ENCODE measurements at regions not wholly inside any gene's neighbourhood (a gene's known extent, or its start where the extent isn't known, plus 50 kb on each side); places are given as distances from the start of the nearest gene placed in this dataset.

- Histone ChIP-seq H3K27me3 (no peaks in the 10 kb centered on the region), H3K4me3 (ENCODE audit: low read depth, low read length) (no peak overlapping the region), H3K4me1 (no peaks in the 10 kb centered on the region), H3K36me3 (no peaks in the 10 kb centered on the region), H3K9me3 (no peaks in the 10 kb centered on the region)
- no peak for TF ChIP-seq CTCF (IDR thresholded peaks at IDR 0.05; ENCODE audit: low read depth, low read length)
- DNase-seq: no peak
Measured at GRCh38 chr9:99712214-99712613, 109.5 kb upstream of the NR4A3 start.

- TF ChIP-seq CTCF (IDR thresholded peaks at IDR 0.05; ENCODE audit: low read depth, low read length): no peak
- Histone ChIP-seq H3K36me3 (no peaks in the 10 kb centered on the region), H3K9me3 (no peaks in the 10 kb centered on the region), H3K27me3 (no peaks in the 10 kb centered on the region), H3K4me3 (ENCODE audit: low read depth, low read length) (no peak overlapping the region), H3K4me1 (no peaks in the 10 kb centered on the region)
- no peak for DNase-seq
Measured at GRCh38 chr9:99713838-99714306, 107.8 kb upstream of the NR4A3 start.

GRCh38 chr9:99718631-99719030 lies 103.1 kb upstream of the NR4A3 start:
- Histone ChIP-seq H3K36me3 (no peaks in the 10 kb centered on the region), H3K4me1 (no peaks in the 10 kb centered on the region), H3K9me3 (no peaks in the 10 kb centered on the region), H3K4me3 (ENCODE audit: low read depth, low read length) (no peak overlapping the region), H3K27me3 (no peaks in the 10 kb centered on the region)
- no peak for DNase-seq
- no peak for TF ChIP-seq CTCF (IDR thresholded peaks at IDR 0.05; ENCODE audit: low read depth, low read length)

- no peak for TF ChIP-seq CTCF (IDR thresholded peaks at IDR 0.05; ENCODE audit: low read depth, low read length)
- H3K4me1 ChIP-seq: no peaks in the 10 kb centered on the region; the same call in 1 of the 2 replicates
- DNase-seq: no peak
- H3K36me3 ChIP-seq: no peaks in the 10 kb centered on the region
- H3K9me3 ChIP-seq: no peaks in the 10 kb centered on the region
- H3K27me3 ChIP-seq: no peaks in the 10 kb centered on the region
- H3K4me3 ChIP-seq (ENCODE audit: low read depth, low read length): no peak overlapping the region
Measured at GRCh38 chr9:99720455-99721050, 101.1 kb upstream of the NR4A3 start.

- no peak for TF ChIP-seq CTCF (IDR thresholded peaks at IDR 0.05; ENCODE audit: low read depth, low read length)
- H3K4me1 ChIP-seq: no peaks in the 10 kb centered on the region; the same call in none of the 2 replicates
- no peak for DNase-seq
- no peaks in the 10 kb centered on the region for H3K36me3 ChIP-seq
- no peaks in the 10 kb centered on the region for H3K27me3 ChIP-seq
- H3K4me3 ChIP-seq (ENCODE audit: low read depth, low read length): no peak overlapping the region
- no peaks in the 10 kb centered on the region for H3K9me3 ChIP-seq
Measured at GRCh38 chr9:99721898-99722297, 99.8 kb upstream of the NR4A3 start.

- Histone ChIP-seq H3K27me3 (no peaks in the 10 kb centered on the region), H3K36me3 (no peaks in the 10 kb centered on the region), H3K9me3 (no peaks in the 10 kb centered on the region), H3K4me3 (ENCODE audit: low read depth, low read length) (no peak overlapping the region), H3K4me1 (no peaks in the 10 kb centered on the region; the same call in none of the 2 replicates)
- no peak for TF ChIP-seq CTCF (IDR thresholded peaks at IDR 0.05; ENCODE audit: low read depth, low read length)
- DNase-seq: no peak
Measured at GRCh38 chr9:99722877-99723276, 98.8 kb upstream of the NR4A3 start.

All from BE2C (cell line).